ENCODE measurements at regions not wholly inside any gene's neighbourhood (a gene's known extent, or its start where the extent isn't known, plus 50 kb on each side); places are given as distances from the start of the nearest gene placed in this dataset.

- no peak overlapping the region for H3K27ac ChIP-seq
- no peaks in the 10 kb centered on the region for H3K27me3 ChIP-seq
- no peaks in the 10 kb centered on the region for H3K36me3 ChIP-seq
- no peak for DNase-seq (ENCODE audit: low spot score in 2 of 2)
- WGBS: 61% methylated on average over 2 of the region's 2 CpGs
- H3K9me3 ChIP-seq: no peaks in the 10 kb centered on the region
- H3K4me1 ChIP-seq: no peaks in the 10 kb centered on the region
- TF ChIP-seq CTCF (IDR thresholded peaks at IDR 0.05): no peak
- TF ChIP-seq POLR2AphosphoS5 (IDR thresholded peaks at IDR 0.05): no peak
- TF ChIP-seq POLR2A (IDR thresholded peaks at IDR 0.05): no peak
- TF ChIP-seq EP300 (IDR thresholded peaks at IDR 0.05): no peak
- H3K4me3 ChIP-seq: no peak overlapping the region
Observed at GRCh38 chr2:226581004-226581403, 218.6 kb downstream of the IRS1 start.

GRCh38 chr2:226580403-226580802, 219.2 kb downstream of the IRS1 start:
- no peaks in the 10 kb centered on the region for H3K4me1 ChIP-seq
- H3K27me3 ChIP-seq: no peaks in the 10 kb centered on the region
- no peaks in the 10 kb centered on the region for H3K9me3 ChIP-seq
- 53% methylated on average over 1 of the region's 1 CpG for WGBS
- no peak for DNase-seq (ENCODE audit: low spot score in 2 of 2)
- no peak overlapping the region for H3K27ac ChIP-seq
- no peaks in the 10 kb centered on the region for H3K36me3 ChIP-seq
- H3K4me3 ChIP-seq: no peak overlapping the region
- TF ChIP-seq EP300 (IDR thresholded peaks at IDR 0.05) (no peak), CTCF (IDR thresholded peaks at IDR 0.05) (no peak)

- no peaks in the 10 kb centered on the region for H3K4me1 ChIP-seq
- no peak overlapping the region for H3K27ac ChIP-seq
- H3K27me3 ChIP-seq: no peaks in the 10 kb centered on the region
- no peak for TF ChIP-seq POLR2AphosphoS5 (IDR thresholded peaks at IDR 0.05)
- TF ChIP-seq POLR2A (IDR thresholded peaks at IDR 0.05): no peak
- TF ChIP-seq EP300 (IDR thresholded peaks at IDR 0.05): no peak
- TF ChIP-seq CTCF (IDR thresholded peaks at IDR 0.05): no peak
- no peaks in the 10 kb centered on the region for H3K36me3 ChIP-seq
- 70% methylated on average over 2 of the region's 2 CpGs for WGBS
- H3K9me3 ChIP-seq: no peaks in the 10 kb centered on the region
- H3K4me3 ChIP-seq: no peak overlapping the region
- no peak for DNase-seq (ENCODE audit: low spot score in 2 of 2)
Observed at GRCh38 chr2:226579519-226579918, 220.1 kb downstream of the IRS1 start.

- WGBS: 77% methylated on average over 1 of the region's 1 CpG
- DNase-seq (ENCODE audit: low spot score in 2 of 2): no peak
- no peak overlapping the region for H3K4me3 ChIP-seq
- no peaks in the 10 kb centered on the region for H3K27me3 ChIP-seq
- TF ChIP-seq EP300 (IDR thresholded peaks at IDR 0.05) (no peak), CTCF (IDR thresholded peaks at IDR 0.05) (no peak), POLR2AphosphoS5 (IDR thresholded peaks at IDR 0.05) (no peak), POLR2A (IDR thresholded peaks at IDR 0.05) (no peak)
- H3K4me1 ChIP-seq: no peaks in the 10 kb centered on the region
- no peaks in the 10 kb centered on the region for H3K9me3 ChIP-seq
- no peaks in the 10 kb centered on the region for H3K36me3 ChIP-seq
- no peak overlapping the region for H3K27ac ChIP-seq
Observed at GRCh38 chr2:226578879-226579278, 220.7 kb downstream of the IRS1 start.

- no peak for DNase-seq (ENCODE audit: low spot score in 2 of 2)
- Histone ChIP-seq H3K27me3 (no peaks in the 10 kb centered on the region), H3K27ac (no peak overlapping the region), H3K36me3 (no peaks in the 10 kb centered on the region), H3K4me1 (no peaks in the 10 kb centered on the region), H3K4me3 (no peak overlapping the region), H3K9me3 (no peaks in the 10 kb centered on the region)
- WGBS: 91% methylated on average over 3 of the region's 3 CpGs
- TF ChIP-seq POLR2A (IDR thresholded peaks at IDR 0.05) (no peak), POLR2AphosphoS5 (IDR thresholded peaks at IDR 0.05) (no peak), EP300 (IDR thresholded peaks at IDR 0.05) (no peak), CTCF (IDR thresholded peaks at IDR 0.05) (no peak)
Observed at GRCh38 chr2:226578373-226578772, 221.2 kb downstream of the IRS1 start.
